Transverse colon (tissue), 4 donors: ENCODE measurements at regions not wholly inside any gene's neighbourhood (a gene's known extent, or its start where the extent isn't known, plus 50 kb on each side); places are given as distances from the start of the nearest gene placed in this dataset.

ENCODE experiments used
- CTCF ChIP-seq, 5 experiments: fragments of 200-600 bp in 3 of 5; fragments of 450-650 bp in 2 of 5; sonication (generic) in 3 of 5; IDR thresholded peaks; 1 replicate in 2 of 5; 2 replicates in 3 of 5; pipeline ENCODE4 v1.5.1; 2016 to 2017; ENCODE audit warnings: antibody characterized with exemption in 5 of 5, inconsistent platforms in 3 of 5, mild to moderate bottlenecking in 2 of 5, moderate library complexity in 1 of 5
- POLR2A ChIP-seq: fragments of 450-650 bp; IDR thresholded peaks from one replicate; pipeline ENCODE4 v1.6.1; 2016; ENCODE audit warnings: antibody characterized with exemption, mild to moderate bottlenecking, moderate library complexity
- POLR2AphosphoS5 ChIP-seq, 3 donors: sonication (generic); formaldehyde crosslinking; IDR thresholded peaks; one replicate each; pipeline ENCODE4 v1.6.1; 2016; ENCODE audit warnings: antibody characterized with exemption in 3 of 3

GRCh38 chr1:98289311-98289710 is 368.5 kb upstream of the DPYD start:
- TF ChIP-seq POLR2A (no peak), CTCF (IDR thresholded peaks at IDR 0.05) (no peak), POLR2AphosphoS5 (IDR thresholded peaks at IDR 0.05) (no peak)
